MCF 10A (cell line): ENCODE measurements at regions not wholly inside any gene's neighbourhood (a gene's known extent, or its start where the extent isn't known, plus 50 kb on each side); places are given as distances from the start of the nearest gene placed in this dataset.

Experiments
- BruUV-seq: library from RNA; stranded (reverse); fragments of 400-500 nt; replicated peaks from 2 replicates; lab custom pipeline; 2021; lab: Mats Ljungman, UMichigan
- CTCF ChIA-PET: fragments of 300-600 bp; sonication (Branson Sonifier 250); formaldehyde crosslinking; extraction: SDS; loops from one replicate; lab custom pipeline; 2021; ENCODE audit warnings: antibody characterized with exemption, inconsistent platforms; lab: Yijun Ruan, JAX
- POLR2A ChIA-PET: fragments of 300-600, 350-650 bp; sonication (Branson Sonifier 250); formaldehyde crosslinking; extraction: SDS; loops from one replicate; lab custom pipeline; 2020; ENCODE audit warnings: antibody characterized with exemption, inconsistent platforms; lab: Yijun Ruan, JAX
- DNase-seq: peaks from one replicate; pipeline ENCODE4 v3.0.0-alpha.2; 2018; ENCODE audit not compliant: unreplicated experiment
- H3K27ac Mint-ChIP-seq: one replicate; pipeline ENCODE4 v1.8.0; 2022; ENCODE audit warnings: mild to moderate bottlenecking, low read depth, mixed read lengths; ENCODE audit not compliant: unreplicated experiment
- H3K27me3 Mint-ChIP-seq: one replicate; pipeline ENCODE4 v1.8.0; 2022; ENCODE audit warnings: mixed read lengths; ENCODE audit not compliant: insufficient read depth, unreplicated experiment
- H3K36me3 Mint-ChIP-seq: one replicate; pipeline ENCODE4 v1.8.0; 2022; ENCODE audit warnings: mild to moderate bottlenecking, moderate library complexity, mixed read lengths; ENCODE audit not compliant: insufficient read depth, unreplicated experiment
- H3K4me1 Mint-ChIP-seq: one replicate; pipeline ENCODE4 v1.8.0; 2022; ENCODE audit warnings: mixed read lengths; ENCODE audit not compliant: insufficient read depth, unreplicated experiment
- H3K4me3 Mint-ChIP-seq: one replicate; pipeline ENCODE4 v1.8.0; 2022; ENCODE audit warnings: mild to moderate bottlenecking, moderate library complexity, mixed read lengths; ENCODE audit not compliant: unreplicated experiment
- H3K9me3 Mint-ChIP-seq: one replicate; pipeline ENCODE4 v1.8.0; 2022; ENCODE audit warnings: mixed read lengths; ENCODE audit not compliant: unreplicated experiment
- CTCF ChIP-seq: fragments of 200-600 bp; IDR thresholded peaks from one replicate; pipeline ENCODE4 v1.8.0; 2022; ENCODE audit warnings: antibody characterized with exemption, mild to moderate bottlenecking; ENCODE audit not compliant: unreplicated experiment
- intact Hi-C: fragments of 100-400 bp; cut with micrococcal nuclease; formaldehyde crosslinking; loops from 2 replicates; pipeline ENCODE4 v1.14.1; 2022

GRCh38 chr11:43545610-43546009, 134.9 kb upstream of the HSD17B12 start:
- Mint-ChIP-seq H3K4me1 (no peaks in the 10 kb centered on the region), H3K27me3 (no peaks in the 10 kb centered on the region), H3K27ac (no peak overlapping the region), H3K9me3 (no peaks in the 10 kb centered on the region), H3K36me3 (no peaks in the 10 kb centered on the region), H3K4me3 (no peak overlapping the region)
- TF ChIP-seq CTCF = no peak
- intact Hi-C loops = no loop called here
- CTCF ChIA-PET = no interaction called here
- POLR2A ChIA-PET = no interaction called here
- no peak for DNase-seq
- BruUV-seq = no TSS peak

- H3K4me1 Mint-ChIP-seq = no peaks in the 10 kb centered on the region
- ChIA-PET POLR2A (interaction anchor here (0.6 kb wide), 1 partner anchor 62 kb away, joined by 9 read pairs; no protein-coding TSS in a partner anchor), CTCF (interaction anchor here (0.6 kb wide), 2 partner anchors 74 to 256 kb away, joined by 3 to 4 read pairs; no protein-coding TSS in a partner anchor)
- H3K27ac Mint-ChIP-seq = no peak overlapping the region
- no peaks in the 10 kb centered on the region for H3K9me3 Mint-ChIP-seq
- no peaks in the 10 kb centered on the region for H3K27me3 Mint-ChIP-seq
- TF ChIP-seq CTCF = no peak
- intact Hi-C loops = no loop called here
- H3K36me3 Mint-ChIP-seq = no peaks in the 10 kb centered on the region
- DNase-seq = no peak
- H3K4me3 Mint-ChIP-seq = no peak overlapping the region
- no TSS peak for BruUV-seq
Observed at GRCh38 chr11:43546561-43547429, 133.7 kb upstream of the HSD17B12 start.

GRCh38 chr11:43547430-43547831, 133.1 kb upstream of the HSD17B12 start:
- CTCF ChIA-PET = no interaction called here
- no TSS peak for BruUV-seq
- POLR2A ChIA-PET = no interaction called here
- Mint-ChIP-seq H3K4me1 (no peaks in the 10 kb centered on the region), H3K9me3 (no peaks in the 10 kb centered on the region), H3K36me3 (no peaks in the 10 kb centered on the region), H3K4me3 (no peak overlapping the region), H3K27me3 (no peaks in the 10 kb centered on the region), H3K27ac (no peak overlapping the region)
- intact Hi-C loops = no loop called here
- no peak for TF ChIP-seq CTCF
- no peak for DNase-seq

GRCh38 chr11:43547889-43548381, 132.6 kb upstream of the HSD17B12 start:
- H3K36me3 Mint-ChIP-seq = no peaks in the 10 kb centered on the region
- no peaks in the 10 kb centered on the region for H3K9me3 Mint-ChIP-seq
- CTCF ChIA-PET = no interaction called here
- TF ChIP-seq CTCF = no peak
- no peak overlapping the region for H3K27ac Mint-ChIP-seq
- no TSS peak for BruUV-seq
- intact Hi-C loops = no loop called here
- H3K27me3 Mint-ChIP-seq = no peaks in the 10 kb centered on the region
- POLR2A ChIA-PET = interaction anchor here (0.6 kb wide), 1 partner anchor 899 kb away, joined by 3 read pairs; no protein-coding TSS in a partner anchor
- H3K4me3 Mint-ChIP-seq = no peak overlapping the region
- DNase-seq = no peak
- H3K4me1 Mint-ChIP-seq = no peaks in the 10 kb centered on the region
